Rectal smooth muscle tissue (tissue), 1 donor: ENCODE measurements at regions not wholly inside any gene's neighbourhood (a gene's known extent, or its start where the extent isn't known, plus 50 kb on each side); places are given as distances from the start of the nearest gene placed in this dataset.
"Not testable (repeated sequence)": the region's sequence is repeated elsewhere in the genome, so short reads cannot be mapped to it uniquely, and the experiment has no call there.

ENCODE experiments used
- H3K27ac ChIP-seq: one replicate; pipeline ENCODE4 v1.7.0; 2013; ENCODE audit warnings: low read depth, low read length, inconsistent platforms
- H3K27me3 ChIP-seq: one replicate; pipeline ENCODE4 v1.7.0; 2013; ENCODE audit warnings: low read length; ENCODE audit not compliant: control insufficient read depth, insufficient read depth
- H3K36me3 ChIP-seq: one replicate; pipeline ENCODE4 v1.7.0; 2013; ENCODE audit warnings: low read length; ENCODE audit not compliant: control insufficient read depth, insufficient read depth
- H3K4me1 ChIP-seq: one replicate; pipeline ENCODE4 v1.7.0; 2013; ENCODE audit warnings: low read length; ENCODE audit not compliant: control insufficient read depth, insufficient read depth
- H3K4me3 ChIP-seq: one replicate; pipeline ENCODE4 v1.7.0; 2013; ENCODE audit warnings: low read length
- H3K9ac ChIP-seq: one replicate; pipeline ENCODE4 v1.7.0; 2013; ENCODE audit warnings: low read length

DNA sequence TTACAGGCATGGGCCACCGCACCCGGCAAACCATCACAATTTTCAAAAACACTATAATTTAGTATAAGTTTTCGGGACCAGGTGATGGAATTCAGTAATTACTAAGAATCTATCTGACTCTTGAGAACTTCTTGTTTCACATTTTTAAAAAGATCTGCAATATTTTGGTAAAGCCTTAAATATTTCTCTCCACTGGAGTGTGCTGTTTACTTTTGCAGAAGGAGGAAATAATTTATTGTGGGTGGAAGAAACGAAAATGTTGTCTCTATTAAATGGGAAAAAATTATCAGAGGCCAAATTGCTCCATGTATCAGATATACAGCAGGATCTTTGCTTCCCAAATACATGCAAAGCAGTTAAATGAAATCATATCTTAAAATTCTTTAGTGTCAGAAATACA, 566.8 kb upstream of the CYLC2 start:
- Histone ChIP-seq H3K36me3 (no peaks in the 10 kb centered on the region), H3K9ac (no peak overlapping the region), H3K27me3 (no peaks in the 10 kb centered on the region), H3K4me3 (no peak overlapping the region), H3K27ac (no peak overlapping the region), H3K4me1 (no peaks in the 10 kb centered on the region)

DNA sequence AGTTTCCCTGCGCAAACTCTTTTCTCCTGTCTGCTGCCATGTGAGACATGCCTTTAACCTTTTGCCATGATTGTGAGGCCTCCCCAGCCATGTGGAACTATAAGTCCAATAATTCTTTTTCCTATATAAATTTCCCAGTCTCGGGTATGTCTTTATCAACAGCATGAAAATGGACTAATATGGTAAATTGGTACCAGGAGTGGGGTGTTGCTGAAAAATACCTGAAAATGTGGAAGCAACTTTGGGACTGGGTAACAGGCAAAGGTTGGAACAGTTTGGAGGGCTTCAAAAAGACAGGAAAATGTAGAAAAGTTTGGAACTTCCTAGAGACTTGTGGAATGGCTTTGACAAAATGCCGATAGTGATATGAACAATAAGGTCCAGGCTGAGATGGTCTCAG, 578.9 kb upstream of the CYLC2 start:
- H3K27me3 ChIP-seq, H3K36me3 ChIP-seq, H3K4me3 ChIP-seq, H3K4me1 ChIP-seq, H3K9ac ChIP-seq, H3K27ac ChIP-seq: not testable (repeated sequence)

DNA sequence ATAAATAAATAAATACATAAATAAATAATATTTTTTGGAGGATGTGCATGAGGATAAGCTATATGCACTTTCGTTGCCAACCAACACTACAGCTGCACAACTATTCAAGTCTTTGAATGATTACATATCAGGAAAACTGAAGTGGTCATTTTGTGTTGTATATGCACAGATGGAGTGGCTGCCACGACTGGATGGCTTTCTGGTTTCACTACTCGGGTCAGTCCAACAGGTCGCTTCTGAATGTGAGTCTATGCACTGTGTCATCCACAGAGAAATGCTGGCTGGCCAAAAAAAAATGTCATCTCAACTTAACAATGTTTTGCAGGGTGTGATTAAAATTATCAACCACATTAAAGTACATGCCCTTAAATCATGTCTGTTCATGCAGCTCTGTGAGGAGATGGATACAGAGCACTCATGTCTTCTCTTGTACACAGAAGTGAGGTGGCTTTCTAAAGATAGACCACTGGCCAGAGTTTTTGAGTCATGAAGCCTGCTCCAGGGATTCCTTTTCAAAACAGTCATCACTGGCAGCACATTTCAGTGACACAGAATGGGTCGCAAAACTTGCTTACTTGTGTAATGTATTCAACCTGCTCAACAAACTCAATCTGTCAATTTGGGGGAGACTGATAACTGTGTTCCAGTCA, 589.8 kb upstream of the CYLC2 start:
- H3K27ac ChIP-seq = no peak overlapping the region
- no peaks in the 10 kb centered on the region for H3K27me3 ChIP-seq
- H3K36me3 ChIP-seq = no peaks in the 10 kb centered on the region
- no peak overlapping the region for H3K9ac ChIP-seq
- H3K4me1 ChIP-seq = no peaks in the 10 kb centered on the region
- H3K4me3 ChIP-seq = no peak overlapping the region

DNA sequence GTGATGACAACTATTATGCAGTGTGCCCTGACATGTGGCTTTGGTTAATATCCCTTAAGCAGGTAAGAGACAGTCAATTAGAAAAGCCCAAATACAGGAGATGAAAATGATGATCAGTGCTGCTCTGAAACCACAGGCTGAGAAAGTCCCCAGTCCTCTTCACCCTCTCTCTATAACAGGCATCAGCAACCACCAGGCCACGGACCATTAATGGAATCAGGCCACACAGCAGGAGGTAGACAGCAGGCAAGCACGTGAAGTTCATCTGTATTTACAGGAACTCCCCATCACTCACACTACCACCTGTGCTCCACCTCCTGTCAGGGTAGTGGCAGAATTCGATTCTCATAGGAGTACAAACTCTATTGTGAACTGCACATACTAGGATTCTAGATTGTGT, 591.6 kb upstream of the CYLC2 start:
- Histone ChIP-seq H3K27me3 (no peaks in the 10 kb centered on the region), H3K4me1 (no peaks in the 10 kb centered on the region), H3K27ac (no peak overlapping the region)

DNA sequence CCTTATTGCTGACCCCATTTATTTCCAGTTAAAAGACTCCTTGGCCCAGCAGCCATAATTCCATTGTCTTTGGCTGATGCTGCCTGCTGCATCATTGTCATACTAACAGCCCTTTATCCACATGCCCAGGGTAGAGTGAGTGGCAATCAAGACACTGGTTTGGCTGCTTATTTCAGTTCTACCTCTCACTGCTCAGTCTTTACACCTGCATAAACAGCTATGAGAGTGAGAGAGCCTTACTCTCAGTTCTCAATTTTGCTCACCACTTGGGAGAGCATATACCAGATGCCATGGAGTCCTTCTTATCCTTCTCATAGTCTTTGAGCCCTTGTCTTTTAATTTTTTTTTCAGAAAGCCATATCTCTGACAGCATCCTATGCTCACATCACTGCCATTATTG, 596.9 kb upstream of the CYLC2 start:
- Histone ChIP-seq H3K4me1 (no peaks in the 10 kb centered on the region), H3K27me3 (no peaks in the 10 kb centered on the region), H3K27ac (no peak overlapping the region), H3K9ac (no peak overlapping the region), H3K36me3 (no peaks in the 10 kb centered on the region), H3K4me3 (no peak overlapping the region)

More for the DNA sequence above, 591.6 kb upstream of the CYLC2 start:
- Histone ChIP-seq H3K4me3 (no peak overlapping the region), H3K36me3 (no peaks in the 10 kb centered on the region), H3K9ac (no peak overlapping the region)

DNA sequence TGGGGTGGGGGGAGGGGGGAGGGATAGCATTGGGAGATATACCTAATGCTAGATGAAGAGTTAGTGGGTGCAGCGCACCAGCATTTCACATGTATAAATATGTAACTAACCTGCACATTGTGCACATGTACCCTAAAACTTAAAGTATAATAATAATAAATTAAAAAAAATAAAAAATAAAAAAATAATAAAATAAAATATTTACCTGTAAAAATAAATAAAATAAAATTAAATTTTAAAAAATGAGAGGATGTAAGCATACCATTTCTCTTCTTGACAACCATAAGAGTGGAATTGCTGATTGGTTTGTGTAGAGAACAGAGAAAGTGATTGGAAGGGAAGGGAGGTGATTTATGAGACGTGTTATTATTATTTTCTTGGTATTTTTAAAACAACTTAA, 609.5 kb upstream of the CYLC2 start:
- H3K27me3 ChIP-seq, H3K4me3 ChIP-seq, H3K36me3 ChIP-seq, H3K27ac ChIP-seq, H3K9ac ChIP-seq, H3K4me1 ChIP-seq: not testable (repeated sequence)

DNA sequence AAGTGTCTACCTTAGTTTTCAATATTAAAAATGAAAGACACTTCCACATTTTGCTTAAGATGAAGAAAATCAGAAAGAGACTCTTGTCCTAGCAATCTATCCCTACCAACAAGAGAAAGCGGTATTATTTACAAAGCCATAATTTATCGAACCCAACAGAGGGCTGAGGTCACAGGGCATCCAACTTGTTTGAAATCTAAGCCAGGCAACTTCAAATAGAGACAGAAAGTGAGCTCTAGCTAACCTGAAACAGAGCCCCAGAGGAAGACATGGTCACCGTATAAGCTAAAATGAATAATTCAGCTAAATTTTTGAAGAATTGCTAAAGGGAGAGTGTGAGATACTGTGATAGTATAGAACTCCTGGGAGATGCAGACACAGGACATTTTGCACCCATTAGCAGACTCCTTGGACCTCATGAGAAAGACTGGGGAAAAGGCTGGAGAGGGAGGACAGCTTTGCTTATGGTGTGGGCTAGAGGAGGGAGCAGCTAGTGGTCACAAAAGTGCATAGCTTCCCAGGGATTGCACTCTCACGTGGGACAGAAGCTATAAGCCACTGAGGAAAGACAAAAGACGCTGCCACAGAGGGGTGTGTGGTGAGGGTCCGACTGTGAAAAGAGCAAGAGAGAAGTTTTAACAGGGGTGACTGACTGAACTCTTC, 624.2 kb upstream of the GRIN3A start:
- Histone ChIP-seq H3K36me3 (no peaks in the 10 kb centered on the region), H3K9ac (no peak overlapping the region), H3K27me3 (no peaks in the 10 kb centered on the region), H3K27ac (no peak overlapping the region), H3K4me3 (no peak overlapping the region), H3K4me1 (no peaks in the 10 kb centered on the region)

DNA sequence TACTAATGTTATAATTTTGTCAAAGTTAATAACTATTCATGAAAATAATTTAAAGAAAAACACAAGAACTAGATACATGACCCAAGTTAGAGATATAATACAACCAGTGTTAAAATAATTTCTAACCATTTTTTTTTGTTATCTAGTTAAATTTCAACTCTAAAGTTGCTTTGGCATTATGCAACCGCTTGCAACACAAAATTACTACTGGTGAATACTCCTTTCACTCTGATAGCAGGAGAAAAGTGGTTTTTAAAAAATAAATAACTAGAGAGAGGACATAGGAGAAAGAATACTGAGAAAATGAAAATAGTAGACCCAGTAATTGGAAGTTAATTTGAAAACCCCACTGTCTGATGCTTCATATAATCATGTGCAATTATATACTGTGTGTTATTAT, 622.4 kb upstream of the GRIN3A start:
- Histone ChIP-seq H3K4me3 (no peak overlapping the region), H3K27ac (no peak overlapping the region), H3K36me3 (no peaks in the 10 kb centered on the region), H3K4me1 (no peaks in the 10 kb centered on the region), H3K27me3 (no peaks in the 10 kb centered on the region), H3K9ac (no peak overlapping the region)

DNA sequence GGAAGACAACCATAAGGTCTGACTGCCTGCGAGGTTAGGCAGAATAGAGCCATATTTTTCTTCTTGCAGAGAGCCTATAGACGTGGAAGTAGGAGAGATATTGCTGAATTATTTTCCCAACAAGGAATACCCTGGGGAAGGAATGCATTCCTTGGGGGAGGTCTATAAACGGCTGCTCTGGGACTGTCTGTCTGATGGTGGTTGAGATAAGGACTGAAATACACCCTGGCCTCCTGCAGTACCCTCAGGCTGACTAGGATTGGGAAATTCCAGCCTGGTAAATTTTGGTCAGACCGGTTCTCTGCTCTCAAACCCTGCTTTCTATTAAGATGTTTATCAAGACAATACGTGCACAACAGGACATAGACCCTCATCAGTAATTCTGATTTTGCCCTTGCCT, 617.5 kb upstream of the GRIN3A start:
- Histone ChIP-seq H3K4me3 (no peak overlapping the region), H3K4me1 (no peaks in the 10 kb centered on the region)

DNA sequence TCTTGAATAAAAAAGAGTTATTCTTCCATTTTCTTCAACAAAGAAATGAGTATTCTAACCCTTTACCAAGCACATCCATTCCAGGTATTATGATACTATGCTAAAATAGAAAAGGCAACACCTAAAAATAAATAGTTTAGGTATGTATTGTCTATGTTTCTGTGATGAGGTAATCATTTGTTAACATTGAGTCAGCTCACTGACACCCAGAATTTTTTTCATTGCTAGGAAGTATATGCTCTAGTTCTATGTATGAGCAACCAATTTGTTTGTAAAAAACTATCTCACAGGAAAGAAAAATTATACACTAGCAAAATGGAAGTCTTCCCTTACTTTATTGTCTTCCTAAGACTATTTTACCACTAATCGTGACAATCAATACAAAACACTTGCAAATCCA, 615.6 kb upstream of the GRIN3A start:
- H3K4me1 ChIP-seq = no peaks in the 10 kb centered on the region
- H3K36me3 ChIP-seq = no peaks in the 10 kb centered on the region

More for the DNA sequence above, 617.5 kb upstream of the GRIN3A start:
- Histone ChIP-seq H3K27ac (no peak overlapping the region), H3K9ac (no peak overlapping the region), H3K27me3 (no peaks in the 10 kb centered on the region), H3K36me3 (no peaks in the 10 kb centered on the region)

DNA sequence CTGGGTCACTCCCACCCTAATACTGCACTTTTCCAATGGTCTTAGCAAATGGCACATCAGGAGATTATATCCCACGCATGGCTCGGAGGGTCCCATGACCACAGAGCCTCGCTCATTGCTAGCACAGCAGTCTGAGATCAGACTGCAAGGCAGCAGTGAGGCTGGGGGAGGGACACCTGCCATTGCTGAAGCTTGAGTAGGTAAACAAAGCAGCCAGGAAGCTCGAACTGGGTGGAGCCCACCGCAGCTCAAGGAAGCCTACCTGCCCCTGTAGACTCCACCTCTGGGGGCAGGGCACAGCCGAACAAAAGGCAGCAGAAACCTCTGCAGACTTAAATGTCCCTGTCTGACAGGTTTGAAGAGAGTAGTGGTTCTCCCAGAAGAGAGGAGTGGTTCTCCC, 599.0 kb upstream of the GRIN3A start:
- not testable (repeated sequence) for H3K27ac ChIP-seq, H3K9ac ChIP-seq, H3K36me3 ChIP-seq, H3K4me1 ChIP-seq, H3K4me3 ChIP-seq, H3K27me3 ChIP-seq

More for the DNA sequence above, 615.6 kb upstream of the GRIN3A start:
- Histone ChIP-seq H3K4me3 (no peak overlapping the region), H3K27ac (no peak overlapping the region), H3K27me3 (no peaks in the 10 kb centered on the region), H3K9ac (no peak overlapping the region)

DNA sequence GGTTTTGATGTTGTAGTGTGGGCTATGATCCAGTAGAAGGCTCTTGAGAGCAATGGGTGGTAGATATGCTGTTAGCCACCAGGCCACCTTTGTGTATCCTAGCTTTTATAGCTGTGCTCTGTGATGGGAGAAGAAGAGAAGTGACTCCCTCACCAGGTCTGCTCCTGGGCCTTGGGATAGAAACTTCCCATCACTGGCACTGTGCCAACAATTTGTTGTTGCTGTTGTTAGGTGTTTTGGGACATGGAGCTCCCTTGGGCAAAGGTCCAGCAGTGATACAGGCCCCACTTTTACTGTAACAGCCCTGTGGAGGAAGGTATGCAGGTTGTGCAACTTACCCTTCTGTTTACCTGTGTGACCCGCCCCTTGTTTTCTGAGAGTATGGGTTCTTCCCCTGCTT, 570.9 kb upstream of the GRIN3A start:
- no peaks in the 10 kb centered on the region for H3K27me3 ChIP-seq
- no peak overlapping the region for H3K4me3 ChIP-seq
- H3K36me3 ChIP-seq = no peaks in the 10 kb centered on the region
- H3K27ac ChIP-seq = no peak overlapping the region
- H3K4me1 ChIP-seq = no peaks in the 10 kb centered on the region
- no peak overlapping the region for H3K9ac ChIP-seq

DNA sequence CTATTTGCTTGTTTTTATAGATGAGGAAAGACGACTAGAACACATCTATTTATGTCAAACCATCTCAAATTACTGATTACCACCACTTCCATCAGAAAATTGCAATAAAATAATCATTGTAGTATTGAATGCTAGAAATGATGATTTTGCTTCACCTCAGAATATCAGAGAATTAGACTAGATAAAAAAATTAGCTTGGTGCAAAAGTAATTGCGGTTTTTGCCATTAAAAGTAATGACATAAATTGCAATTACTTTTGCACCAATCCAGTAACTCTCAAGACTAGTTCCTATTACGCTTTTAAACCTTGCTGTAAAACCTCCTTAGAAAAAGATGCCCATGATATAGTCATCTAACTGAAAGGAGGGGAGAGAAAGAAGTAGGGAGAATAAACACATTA, 556.7 kb upstream of the GRIN3A start:
- H3K4me3 ChIP-seq = no peak overlapping the region
- H3K9ac ChIP-seq = no peak overlapping the region
- no peaks in the 10 kb centered on the region for H3K27me3 ChIP-seq
- no peak overlapping the region for H3K27ac ChIP-seq
- H3K36me3 ChIP-seq = no peaks in the 10 kb centered on the region
- no peaks in the 10 kb centered on the region for H3K4me1 ChIP-seq
